HG02852 (cell line): ENCODE measurements at regions not wholly inside any gene's neighbourhood (a gene's known extent, or its start where the extent isn't known, plus 50 kb on each side); places are given as distances from the start of the nearest gene placed in this dataset.

Experiments
- ATAC-seq: cut with Tn5 transposase; IDR thresholded peaks from one replicate; pipeline ENCODE4 v1.9.1; 2021; ENCODE audit warnings: mild to moderate bottlenecking, moderate library complexity; ENCODE audit not compliant: unreplicated experiment

DNA sequence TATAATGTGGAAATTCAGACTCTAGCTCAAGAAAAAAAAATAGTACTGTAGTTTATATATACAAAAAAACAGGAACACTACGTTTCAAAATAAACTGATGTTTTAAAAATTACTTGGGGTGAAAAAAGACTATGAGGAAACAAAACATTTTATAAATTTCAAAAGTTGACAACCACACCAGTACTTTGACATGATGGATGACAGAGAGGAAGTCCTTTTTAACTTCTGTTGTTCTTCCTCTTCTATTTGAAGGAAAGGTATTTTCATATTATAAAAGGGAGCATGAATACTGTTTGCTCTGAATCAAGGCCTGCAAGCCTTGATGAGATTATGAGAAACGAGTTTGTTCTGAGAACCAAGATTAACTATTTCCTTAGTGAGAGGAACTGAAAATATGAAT, 456.9 kb downstream of the TAF11L14 start:
- ATAC-seq = no peak

GRCh38 chr5:18091758-18092157, 457.5 kb downstream of the TAF11L14 start:
- ATAC-seq = no peak

DNA sequence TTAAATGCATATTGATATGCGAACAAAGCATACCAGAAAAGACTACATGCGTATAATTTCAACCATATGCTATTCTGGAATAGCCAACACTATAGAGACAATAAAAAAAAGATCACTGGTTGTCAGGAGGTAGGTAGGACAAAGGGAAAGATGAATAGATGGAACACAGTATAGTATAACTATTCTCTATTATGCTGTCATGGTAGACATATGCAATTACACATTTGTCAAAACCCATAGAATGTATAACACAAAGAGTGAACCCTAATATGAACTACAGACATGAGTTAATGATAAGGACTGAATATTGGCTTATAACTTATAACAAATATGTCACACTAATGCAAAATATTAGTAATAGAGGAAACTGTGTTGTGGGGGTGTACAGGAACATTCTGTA, 460.8 kb downstream of the TAF11L14 start:
- ATAC-seq = no peak

DNA sequence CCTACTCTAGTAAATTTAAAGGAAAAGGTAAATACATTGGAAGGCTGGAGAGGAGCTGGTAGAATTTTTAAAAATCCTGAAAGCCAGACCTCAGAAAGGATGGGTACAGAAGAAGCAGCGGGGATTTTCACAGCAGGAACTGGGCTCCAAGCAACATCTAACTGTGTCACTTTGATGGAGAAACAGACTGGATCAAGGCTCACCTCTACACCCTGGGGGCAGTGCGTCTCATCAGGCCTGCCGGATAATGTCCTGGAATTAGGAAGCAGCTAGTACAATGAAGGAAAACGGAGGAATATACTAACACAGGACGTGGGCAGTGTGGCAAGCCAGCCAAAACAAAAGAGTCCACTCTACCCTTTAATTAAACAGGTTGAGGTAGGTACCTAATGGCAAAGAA, 463.6 kb downstream of the TAF11L14 start:
- no peak for ATAC-seq

GRCh38 chr5:18098691-18099090, 464.4 kb downstream of the TAF11L14 start:
- no peak for ATAC-seq

- no peak for ATAC-seq
Measured at GRCh38 chr5:18099261-18099660, 465.0 kb downstream of the TAF11L14 start.

GRCh38 chr5:18101532-18101931, 467.3 kb downstream of the TAF11L14 start:
- ATAC-seq = no peak

DNA sequence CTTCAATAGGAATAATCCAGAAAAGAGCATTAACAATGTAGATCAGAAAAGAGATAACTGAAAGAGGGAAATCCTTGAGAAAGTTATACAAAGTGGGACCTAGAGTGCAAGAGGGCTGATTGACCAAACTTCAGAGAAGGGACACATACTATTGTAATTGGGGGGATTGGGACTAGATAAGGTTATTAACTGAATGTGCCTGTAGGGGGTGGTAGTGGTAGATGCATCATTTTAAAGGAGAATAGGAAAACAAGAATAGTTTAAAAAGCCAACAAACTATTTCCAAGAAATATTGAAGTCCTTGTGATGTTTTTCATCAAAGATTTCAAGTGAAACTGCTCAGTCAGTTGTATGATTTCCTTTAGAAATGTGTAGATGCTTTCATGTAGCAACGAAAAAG, 468.5 kb downstream of the TAF11L14 start:
- ATAC-seq = no peak

DNA sequence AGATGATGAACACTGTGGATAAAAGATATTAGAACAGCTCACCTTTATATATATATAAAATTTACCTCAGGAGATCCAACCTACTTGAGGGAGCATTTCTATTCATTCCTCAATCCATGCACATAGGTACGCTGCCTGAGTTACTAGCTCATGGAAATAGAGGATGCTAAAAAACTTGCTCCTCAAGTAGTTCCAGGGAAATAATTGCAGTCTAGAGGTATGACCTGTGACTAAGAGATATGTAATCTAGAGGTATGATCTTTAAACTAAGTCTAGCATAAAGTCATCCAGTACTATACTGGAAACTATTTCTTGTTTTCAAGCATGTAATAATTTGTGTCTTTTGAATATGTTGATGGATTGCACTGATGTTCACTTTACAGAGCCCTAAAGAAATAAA, 471.2 kb downstream of the TAF11L14 start:
- ATAC-seq = no peak

DNA sequence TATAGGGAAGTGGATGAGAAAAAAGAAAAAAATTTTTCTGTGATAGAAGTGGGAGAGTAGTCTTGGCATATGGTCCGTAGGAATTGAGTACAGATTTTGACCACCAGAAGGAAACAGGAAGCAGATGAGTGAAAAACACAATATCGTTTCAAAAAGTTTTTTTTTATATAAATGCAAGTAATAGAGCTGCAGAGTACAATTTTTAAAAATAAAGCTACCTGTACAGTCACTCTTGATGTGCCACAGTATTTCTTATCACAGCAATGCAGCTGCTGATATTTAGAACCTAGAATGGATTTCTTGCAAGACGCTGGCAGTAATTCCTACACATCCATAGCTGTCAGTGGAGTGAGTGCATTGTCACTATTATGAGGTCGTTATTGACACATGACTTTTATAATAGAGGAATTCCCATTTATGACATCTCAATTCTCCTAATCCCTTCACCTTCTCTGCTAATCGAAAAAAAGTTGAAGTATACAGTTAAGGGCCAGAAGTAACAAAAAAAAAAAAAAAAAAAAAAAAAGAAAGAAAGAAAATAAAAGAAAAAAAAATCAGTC, 477.7 kb downstream of the TAF11L14 start:
- ATAC-seq = no peak

GRCh38 chr5:18113721-18114120, 479.5 kb downstream of the TAF11L14 start:
- no peak for ATAC-seq

- no peak for ATAC-seq
Measured at GRCh38 chr5:18114151-18114757, 480.0 kb downstream of the TAF11L14 start.

GRCh38 chr5:18117968-18118367, 483.7 kb downstream of the TAF11L14 start:
- ATAC-seq = no peak

DNA sequence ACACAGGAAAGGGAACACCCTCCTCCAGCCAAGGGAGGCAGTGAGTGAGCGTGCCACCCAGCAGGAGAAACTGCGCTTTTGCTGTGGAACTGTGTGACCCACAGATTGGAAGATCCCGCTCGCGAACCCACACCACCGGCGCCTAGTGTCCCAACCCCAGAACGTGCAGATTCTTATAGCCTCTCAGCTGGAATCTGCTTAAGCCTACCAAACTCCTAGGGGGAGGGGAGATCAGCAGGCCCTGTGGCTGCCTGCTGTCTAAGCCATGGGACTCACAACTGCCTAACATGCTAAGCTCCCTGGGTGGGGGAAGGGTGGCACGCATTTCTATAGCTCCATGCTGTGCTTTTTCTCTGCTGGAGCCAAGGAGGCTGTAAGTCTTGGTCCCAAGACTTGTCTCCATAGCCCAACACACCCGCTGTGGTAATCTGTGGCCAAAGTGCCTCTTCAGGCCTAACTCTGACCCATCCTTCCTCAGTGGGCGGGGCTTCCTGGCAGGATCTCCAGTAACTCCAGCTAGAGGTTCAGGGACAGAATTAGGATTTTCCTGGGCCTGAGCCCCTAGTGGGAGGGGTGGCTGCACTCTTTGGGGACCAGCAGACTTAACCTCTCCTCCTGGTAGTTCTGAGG, 485.0 kb downstream of the TAF11L14 start:
- ATAC-seq = no peak

GRCh38 chr5:18141222-18141621, 507.0 kb downstream of the TAF11L14 start:
- no peak for ATAC-seq

- ATAC-seq = no peak
Measured at GRCh38 chr5:18142831-18143230, 508.6 kb downstream of the TAF11L14 start.

DNA sequence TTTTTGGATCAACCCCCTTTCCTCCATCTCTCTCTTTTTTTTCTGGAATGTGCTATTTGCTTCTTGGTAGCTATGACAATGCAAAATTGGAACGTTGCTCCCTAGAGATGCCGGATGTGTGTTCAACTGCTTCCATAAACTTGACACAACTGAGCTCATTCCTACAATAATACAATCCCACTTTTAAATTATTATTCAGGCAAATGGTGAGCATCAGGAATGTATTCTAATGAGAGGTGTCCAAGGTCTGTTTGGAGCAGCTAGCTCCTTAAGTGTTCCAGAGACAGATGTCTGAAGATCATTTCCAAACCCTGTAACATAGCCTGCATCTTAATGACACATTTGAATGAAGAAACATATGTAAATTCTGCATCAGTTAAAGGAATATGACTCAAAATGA, 518.4 kb downstream of the TAF11L14 start:
- ATAC-seq = no peak

DNA sequence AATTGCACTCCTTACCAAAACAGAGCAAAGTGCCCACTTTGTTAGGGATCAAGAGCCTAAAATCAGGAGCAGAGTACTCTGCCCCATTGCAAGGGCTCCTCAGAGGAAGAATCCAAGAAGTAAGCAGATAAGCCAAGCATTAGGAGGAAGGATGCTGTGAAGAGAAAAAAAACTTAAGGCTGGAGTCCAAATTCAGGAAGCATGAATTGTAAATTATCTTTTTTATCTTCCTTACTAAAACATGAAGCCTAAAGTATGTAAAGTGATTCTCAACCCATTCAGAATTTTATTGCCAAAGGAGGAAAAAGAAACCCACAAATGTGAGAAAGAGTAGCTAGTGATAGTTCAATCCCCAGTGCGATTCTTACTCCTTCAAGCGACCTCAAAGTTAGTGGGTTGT, 523.9 kb downstream of the TAF11L14 start:
- no peak for ATAC-seq

GRCh38 chr5:18159331-18159730, 525.1 kb downstream of the TAF11L14 start:
- no peak for ATAC-seq

GRCh38 chr5:18171684-18172083, 537.4 kb downstream of the TAF11L14 start:
- ATAC-seq = no peak

DNA sequence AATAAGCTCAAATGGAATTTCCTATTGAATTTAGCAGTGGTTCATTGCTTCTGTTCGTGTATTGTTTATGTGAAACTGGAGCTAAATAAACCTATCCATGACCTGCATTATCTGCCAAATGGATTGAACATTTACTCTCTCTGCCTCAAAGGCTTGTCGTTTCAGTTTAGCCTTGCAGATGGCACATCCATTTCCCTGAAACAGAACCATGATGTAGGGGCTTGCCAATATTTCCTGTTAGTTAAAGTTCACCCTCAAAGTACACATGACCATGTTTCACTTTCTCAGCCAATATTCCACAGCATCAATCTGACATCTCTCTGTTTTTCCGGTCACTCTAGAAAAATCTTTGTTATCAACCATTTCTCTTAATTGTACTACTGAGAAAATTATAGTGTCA, 545.3 kb downstream of the TAF11L14 start:
- no peak for ATAC-seq

- no peak for ATAC-seq
Measured at GRCh38 chr5:18181575-18181974, 547.3 kb downstream of the TAF11L14 start.

- ATAC-seq = no peak
Measured at GRCh38 chr5:18195910-18196309, 561.6 kb downstream of the TAF11L14 start.
